COLO668 (cell line): ENCODE measurements at regions not wholly inside any gene's neighbourhood (a gene's known extent, or its start where the extent isn't known, plus 50 kb on each side); places are given as distances from the start of the nearest gene placed in this dataset.

ENCODE experiments used
- DNase-seq: peaks from one replicate; lab custom pipeline; 2025; ENCODE audit not compliant: unreplicated experiment; lab: John Stamatoyannopoulos, UW

- DNase-seq, result no peak
These were observed 591.0 kb downstream of the EPHA4 start for GRCh38 chr2:220980966-220981675.

GRCh38 chr2:220981926-220982325 lies 590.2 kb downstream of the EPHA4 start:
- no peak for DNase-seq

- no peak for DNase-seq
These were observed 586.5 kb downstream of the EPHA4 start for GRCh38 chr2:220985561-220985960.

- DNase-seq, result no peak
These were observed 584.3 kb downstream of the EPHA4 start for GRCh38 chr2:220987839-220988238.

GRCh38 chr2:220991972-220992371 lies 580.1 kb downstream of the EPHA4 start:
- no peak for DNase-seq

- DNase-seq, result no peak
These were observed 577.3 kb downstream of the EPHA4 start for GRCh38 chr2:220994846-220995245.

GRCh38 chr2:220995581-220995980 lies 576.5 kb downstream of the EPHA4 start:
- DNase-seq, result no peak

GRCh38 chr2:220998156-220998555 lies 573.9 kb downstream of the EPHA4 start:
- no peak for DNase-seq

GRCh38 chr2:220999356-220999755 lies 572.7 kb downstream of the EPHA4 start:
- no peak for DNase-seq

GRCh38 chr2:221001381-221001801 lies 570.7 kb downstream of the EPHA4 start:
- no peak for DNase-seq

GRCh38 chr2:221002101-221002685 lies 569.9 kb downstream of the EPHA4 start:
- no peak for DNase-seq

GRCh38 chr2:221005338-221005737 lies 566.8 kb downstream of the EPHA4 start:
- no peak for DNase-seq

GRCh38 chr2:221006084-221006483 lies 566.0 kb downstream of the EPHA4 start:
- no peak for DNase-seq

- DNase-seq, result no peak
These were observed 555.6 kb downstream of the EPHA4 start for GRCh38 chr2:221016551-221016950.

GRCh38 chr2:221018262-221018661 lies 553.8 kb downstream of the EPHA4 start:
- DNase-seq, result no peak

GRCh38 chr2:221019668-221020067 lies 552.4 kb downstream of the EPHA4 start:
- no peak for DNase-seq

GRCh38 chr2:221022554-221022953 lies 549.5 kb downstream of the EPHA4 start:
- DNase-seq, result no peak

GRCh38 chr2:221025398-221025797 lies 546.7 kb downstream of the EPHA4 start:
- no peak for DNase-seq

- DNase-seq, result no peak
These were observed 537.9 kb downstream of the EPHA4 start for GRCh38 chr2:221034026-221034701.

- DNase-seq, result no peak
These were observed 537.1 kb downstream of the EPHA4 start for GRCh38 chr2:221034973-221035372.

- DNase-seq, result no peak
These were observed 529.2 kb downstream of the EPHA4 start for GRCh38 chr2:221042926-221043325.

- DNase-seq, result no peak
These were observed 527.3 kb downstream of the EPHA4 start for GRCh38 chr2:221044781-221045180.
